ENCODE measurements at regions not wholly inside any gene's neighbourhood (a gene's known extent, or its start where the extent isn't known, plus 50 kb on each side); places are given as distances from the start of the nearest gene placed in this dataset.
"Not testable (repeated sequence)": the region's sequence is repeated elsewhere in the genome, so short reads cannot be mapped to it uniquely, and the experiment has no call there.

DNA sequence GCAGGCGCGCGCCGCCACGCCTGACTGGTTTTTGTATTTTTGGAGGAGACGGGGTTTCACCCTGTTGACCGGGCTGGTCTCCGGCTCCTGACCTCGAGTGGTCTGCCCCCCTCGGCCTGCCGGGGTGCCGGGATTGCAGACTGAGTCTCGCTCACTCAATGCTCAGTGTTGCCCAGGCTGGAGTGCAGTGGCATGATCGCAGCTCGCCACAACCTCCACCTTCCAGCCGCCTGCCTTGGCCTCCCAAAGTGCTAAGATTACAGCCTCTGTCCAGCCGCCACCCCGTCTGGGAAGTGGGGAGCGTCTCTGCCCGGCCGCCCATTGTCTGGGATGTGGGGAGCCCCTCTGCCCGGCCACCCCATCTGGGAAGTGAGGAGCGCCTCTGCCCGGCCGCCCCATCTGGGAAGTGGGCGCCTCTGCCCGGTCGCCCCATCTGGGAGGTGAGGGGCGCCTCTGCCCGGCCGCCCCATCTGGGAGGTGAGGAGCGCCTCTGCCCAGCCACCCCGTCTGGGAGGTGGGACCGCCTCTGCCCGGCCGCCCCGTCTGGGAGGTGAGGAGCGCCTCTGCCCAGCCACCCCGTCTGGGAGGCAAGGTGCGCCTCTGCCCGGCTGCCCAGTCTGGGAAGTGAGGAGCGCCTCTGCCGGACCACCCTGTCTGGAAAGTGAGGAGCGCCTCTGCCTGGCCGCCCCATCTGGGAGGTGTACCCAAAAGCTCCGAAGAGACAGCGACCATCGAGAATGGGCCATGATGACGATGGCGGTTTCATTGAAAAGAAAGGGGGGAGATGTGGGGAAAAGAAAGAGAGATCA is 187.7 kb upstream of the OR13F1 start:
- H3K36me3 ChIP-seq (ENCODE audit: control insufficient read depth in 4 of 4, insufficient read depth in 4 of 4, low read length in 3 of 4); POLR2A ChIA-PET; H3K4me1 ChIP-seq (ENCODE audit: control extremely low read depth in 1 of 4, control insufficient read depth in 4 of 4, insufficient read depth in 4 of 4, low read length in 3 of 4); DNase-seq; H3K4me3 ChIP-seq (ENCODE audit: control insufficient read depth in 1 of 7, extremely low read depth in 1 of 7, insufficient read depth in 4 of 7, low read depth in 2 of 7, low read length in 6 of 7); CTCF ChIA-PET; H3K27me3 ChIP-seq (replicated peaks in 2 of 5; ENCODE audit: control insufficient read depth in 4 of 5, insufficient read depth in 5 of 5, low read length in 4 of 5); H3K9me3 ChIP-seq (ENCODE audit: control extremely low read depth in 1 of 5, control insufficient read depth in 4 of 5, insufficient read depth in 2 of 5, low read depth in 1 of 5, low read length in 4 of 5); H3K27ac ChIP-seq (ENCODE audit: insufficient read depth in 1 of 2, low read depth in 1 of 2, low read length in 2 of 2, poor library complexity in 1 of 2, severe bottlenecking in 2 of 2): not testable (repeated sequence)
- WGBS (ENCODE audit: insufficient coverage), result 96% methylated on average over 32 of the region's 50 CpGs

DNA sequence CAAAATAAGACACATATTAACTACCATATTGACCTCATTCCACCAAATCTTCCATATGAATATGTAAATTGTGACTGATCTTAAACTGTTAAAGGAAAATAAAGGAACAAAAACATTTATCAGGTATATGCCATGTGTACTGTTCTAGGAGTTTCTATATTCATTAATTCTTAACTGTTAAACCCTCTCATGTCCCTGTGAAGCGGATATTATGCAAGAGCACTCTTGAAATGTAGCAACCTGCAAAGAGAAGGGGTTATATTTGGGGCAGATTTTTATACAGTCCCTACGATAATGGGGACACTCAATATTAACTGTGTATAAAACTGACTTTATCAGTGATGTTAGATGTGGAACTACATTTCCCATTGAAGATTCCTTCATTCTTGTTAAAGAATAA is 184.9 kb upstream of the OR13F1 start:
- no peaks in the 10 kb centered on the region for H3K36me3 ChIP-seq (ENCODE audit: control insufficient read depth in 4 of 4, insufficient read depth in 4 of 4, low read length in 3 of 4)
- no CpG with 5 or more reads among the region's 2 CpGs for WGBS (ENCODE audit: insufficient coverage)
- H3K27ac ChIP-seq (ENCODE audit: insufficient read depth in 1 of 2, low read depth in 1 of 2, low read length in 2 of 2, poor library complexity in 1 of 2, severe bottlenecking in 2 of 2), result no peak overlapping the region
- no peak for DNase-seq
- H3K9me3 ChIP-seq (ENCODE audit: control extremely low read depth in 1 of 5, control insufficient read depth in 4 of 5, insufficient read depth in 2 of 5, low read depth in 1 of 5, low read length in 4 of 5), result peaks cover 0 to 1% (median 0%) of the 10 kb centered on the region in 5 experiments
- no peaks in the 10 kb centered on the region for H3K27me3 ChIP-seq (replicated peaks in 2 of 5; ENCODE audit: control insufficient read depth in 4 of 5, insufficient read depth in 5 of 5, low read length in 4 of 5)
- ChIA-PET POLR2A (no interaction called here), CTCF (no interaction called here)
- no peak overlapping the region for H3K4me3 ChIP-seq (ENCODE audit: control insufficient read depth in 1 of 7, extremely low read depth in 1 of 7, insufficient read depth in 4 of 7, low read depth in 2 of 7, low read length in 6 of 7)
- no peaks in the 10 kb centered on the region for H3K4me1 ChIP-seq (ENCODE audit: control extremely low read depth in 1 of 4, control insufficient read depth in 4 of 4, insufficient read depth in 4 of 4, low read length in 3 of 4)

DNA sequence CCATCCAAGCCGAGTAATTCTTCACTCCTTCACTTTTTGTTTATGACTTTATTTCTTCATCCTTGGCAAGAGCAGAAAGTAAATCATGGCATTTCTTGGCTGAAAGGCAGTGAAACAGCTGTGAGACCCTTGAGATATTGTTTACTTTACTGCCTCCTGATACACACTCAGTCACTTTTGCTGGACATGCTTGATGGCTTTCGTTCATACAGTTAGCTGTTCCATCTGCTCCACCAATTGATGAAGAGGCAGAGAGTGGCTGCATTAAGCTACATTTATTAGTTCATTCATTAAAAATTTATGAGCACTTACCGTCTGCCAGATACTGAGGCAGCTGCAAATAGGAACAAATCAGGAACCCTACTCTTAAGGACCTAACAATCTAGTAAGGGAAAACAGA is 184.4 kb upstream of the OR13F1 start:
- Histone ChIP-seq H3K9me3 (ENCODE audit: control extremely low read depth in 1 of 5, control insufficient read depth in 4 of 5, insufficient read depth in 2 of 5, low read depth in 1 of 5, low read length in 4 of 5) (peaks cover 0 to 1% (median 0%) of the 10 kb centered on the region in 5 experiments), H3K4me1 (ENCODE audit: control extremely low read depth in 1 of 4, control insufficient read depth in 4 of 4, insufficient read depth in 4 of 4, low read length in 3 of 4) (no peaks in the 10 kb centered on the region), H3K27ac (ENCODE audit: insufficient read depth in 1 of 2, low read depth in 1 of 2, low read length in 2 of 2, poor library complexity in 1 of 2, severe bottlenecking in 2 of 2) (no peak overlapping the region), H3K36me3 (ENCODE audit: control insufficient read depth in 4 of 4, insufficient read depth in 4 of 4, low read length in 3 of 4) (no peaks in the 10 kb centered on the region), H3K27me3 (replicated peaks in 2 of 5; ENCODE audit: control insufficient read depth in 4 of 5, insufficient read depth in 5 of 5, low read length in 4 of 5) (no peaks in the 10 kb centered on the region), H3K4me3 (ENCODE audit: control insufficient read depth in 1 of 7, extremely low read depth in 1 of 7, insufficient read depth in 4 of 7, low read depth in 2 of 7, low read length in 6 of 7) (no peak overlapping the region)
- CTCF ChIA-PET, result no interaction called here
- WGBS (ENCODE audit: insufficient coverage), result 100% methylated on average over 1 of the region's 3 CpGs
- POLR2A ChIA-PET, result no interaction called here
- no peak for DNase-seq

DNA sequence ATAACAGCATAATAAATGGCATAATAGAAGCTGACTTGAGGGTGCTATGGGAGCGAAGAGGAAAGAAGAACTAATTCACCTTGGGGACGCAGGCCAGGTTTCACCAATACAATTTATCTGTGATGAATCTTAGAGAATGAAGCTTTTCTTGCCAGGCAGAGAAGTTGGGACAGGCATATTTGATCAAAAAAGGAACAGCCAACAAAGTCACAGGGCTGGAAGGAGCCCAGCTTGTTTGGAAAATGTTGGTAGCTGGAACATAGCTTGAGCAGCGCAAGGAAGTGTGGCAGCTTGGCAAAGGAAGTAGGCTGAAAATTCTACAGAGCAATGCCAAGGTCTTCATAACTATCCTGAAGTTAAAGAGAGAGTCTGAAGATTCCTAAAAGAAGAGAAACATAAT is 181.5 kb upstream of the OR13F1 start:
- Histone ChIP-seq H3K9me3 (ENCODE audit: control extremely low read depth in 1 of 5, control insufficient read depth in 4 of 5, insufficient read depth in 2 of 5, low read depth in 1 of 5, low read length in 4 of 5) (peaks cover 0 to 2% (median 0%) of the 10 kb centered on the region in 5 experiments), H3K27me3 (replicated peaks in 2 of 5; ENCODE audit: control insufficient read depth in 4 of 5, insufficient read depth in 5 of 5, low read length in 4 of 5) (no peaks in the 10 kb centered on the region), H3K4me3 (ENCODE audit: control insufficient read depth in 1 of 7, extremely low read depth in 1 of 7, insufficient read depth in 4 of 7, low read depth in 2 of 7, low read length in 6 of 7) (no peak overlapping the region), H3K4me1 (ENCODE audit: control extremely low read depth in 1 of 4, control insufficient read depth in 4 of 4, insufficient read depth in 4 of 4, low read length in 3 of 4) (no peaks in the 10 kb centered on the region), H3K36me3 (ENCODE audit: control insufficient read depth in 4 of 4, insufficient read depth in 4 of 4, low read length in 3 of 4) (no peaks in the 10 kb centered on the region), H3K27ac (ENCODE audit: insufficient read depth in 1 of 2, low read depth in 1 of 2, low read length in 2 of 2, poor library complexity in 1 of 2, severe bottlenecking in 2 of 2) (no peak overlapping the region)
- WGBS (ENCODE audit: insufficient coverage), result 100% methylated on average over 2 of the region's 3 CpGs
- ChIA-PET CTCF (no interaction called here), POLR2A (no interaction called here)
- no peak for DNase-seq

DNA sequence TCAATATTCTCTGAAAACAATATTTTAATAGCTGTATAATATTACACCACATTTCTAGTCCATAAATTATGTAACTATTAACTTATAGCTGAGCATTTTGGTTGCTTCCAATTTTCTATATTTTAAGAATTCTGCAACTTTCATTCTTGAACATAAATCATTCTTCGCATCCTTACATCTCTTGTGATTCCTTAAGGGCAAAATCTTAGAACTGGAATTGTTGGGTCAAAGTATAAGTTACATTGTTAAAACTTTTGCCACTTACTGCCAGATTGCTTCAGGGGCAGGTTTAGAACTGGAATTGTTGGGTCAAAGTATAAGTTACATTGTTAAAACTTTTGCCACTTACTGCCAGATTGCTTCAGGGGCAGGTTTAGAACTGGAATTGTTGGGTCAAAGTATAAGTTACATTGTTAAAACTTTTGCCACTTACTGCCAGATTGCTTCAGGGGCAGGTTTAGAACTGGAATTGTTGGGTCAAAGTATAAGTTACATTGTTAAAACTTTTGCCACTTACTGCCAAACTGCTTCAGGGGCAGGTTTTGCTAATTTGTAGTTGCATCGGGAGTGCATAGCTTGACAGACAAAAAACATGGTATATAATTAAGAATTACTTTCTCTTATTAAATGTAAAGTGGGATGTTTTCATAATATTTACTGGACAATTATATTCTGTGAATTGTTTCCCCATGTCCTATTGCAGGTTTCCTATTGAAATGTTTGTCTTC is 179.9 kb upstream of the OR13F1 start:
- H3K27me3 ChIP-seq (replicated peaks in 2 of 5; ENCODE audit: control insufficient read depth in 4 of 5, insufficient read depth in 5 of 5, low read length in 4 of 5); H3K36me3 ChIP-seq (ENCODE audit: control insufficient read depth in 4 of 4, insufficient read depth in 4 of 4, low read length in 3 of 4); H3K4me1 ChIP-seq (ENCODE audit: control extremely low read depth in 1 of 4, control insufficient read depth in 4 of 4, insufficient read depth in 4 of 4, low read length in 3 of 4); H3K4me3 ChIP-seq (ENCODE audit: control insufficient read depth in 1 of 7, extremely low read depth in 1 of 7, insufficient read depth in 4 of 7, low read depth in 2 of 7, low read length in 6 of 7); DNase-seq; H3K9me3 ChIP-seq (ENCODE audit: control extremely low read depth in 1 of 5, control insufficient read depth in 4 of 5, insufficient read depth in 2 of 5, low read depth in 1 of 5, low read length in 4 of 5); CTCF ChIA-PET; H3K27ac ChIP-seq (ENCODE audit: insufficient read depth in 1 of 2, low read depth in 1 of 2, low read length in 2 of 2, poor library complexity in 1 of 2, severe bottlenecking in 2 of 2); POLR2A ChIA-PET: not testable (repeated sequence)
- WGBS (ENCODE audit: insufficient coverage), result no CpG with 5 or more reads among the region's 2 CpGs

DNA sequence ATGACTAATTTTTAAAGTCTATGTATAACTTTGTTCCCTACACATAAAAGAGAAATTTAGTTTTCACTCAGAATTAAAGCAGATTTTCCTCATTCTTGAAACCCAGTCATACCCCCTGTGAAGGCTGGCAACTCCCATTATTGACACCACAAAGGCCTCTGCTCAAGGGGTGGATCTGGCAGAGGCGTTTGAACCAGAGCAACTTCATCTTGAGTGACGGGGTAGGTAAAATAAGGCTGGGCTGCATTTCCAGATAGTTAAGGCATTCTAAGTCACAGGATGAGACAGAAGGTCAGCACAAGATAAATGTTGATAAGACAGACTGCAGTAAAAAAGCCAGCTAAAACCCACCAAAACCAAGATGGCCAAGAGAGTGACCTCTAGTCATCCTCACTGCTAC is 177.2 kb upstream of the OR13F1 start:
- H3K4me1 ChIP-seq (ENCODE audit: control extremely low read depth in 1 of 4, control insufficient read depth in 4 of 4, insufficient read depth in 4 of 4, low read length in 3 of 4), result no peaks in the 10 kb centered on the region
- H3K36me3 ChIP-seq (ENCODE audit: control insufficient read depth in 4 of 4, insufficient read depth in 4 of 4, low read length in 3 of 4), result no peaks in the 10 kb centered on the region
- no peaks in the 10 kb centered on the region for H3K27me3 ChIP-seq (replicated peaks in 2 of 5; ENCODE audit: control insufficient read depth in 4 of 5, insufficient read depth in 5 of 5, low read length in 4 of 5)
- ChIA-PET POLR2A (no interaction called here), CTCF (no interaction called here)
- WGBS (ENCODE audit: insufficient coverage), result 100% methylated on average over 2 of the region's 2 CpGs
- H3K9me3 ChIP-seq (ENCODE audit: control extremely low read depth in 1 of 5, control insufficient read depth in 4 of 5, insufficient read depth in 2 of 5, low read depth in 1 of 5, low read length in 4 of 5), result peaks cover 0 to 2% (median 0%) of the 10 kb centered on the region in 5 experiments
- no peak overlapping the region for H3K4me3 ChIP-seq (ENCODE audit: control insufficient read depth in 1 of 7, extremely low read depth in 1 of 7, insufficient read depth in 4 of 7, low read depth in 2 of 7, low read length in 6 of 7)
- H3K27ac ChIP-seq (ENCODE audit: insufficient read depth in 1 of 2, low read depth in 1 of 2, low read length in 2 of 2, poor library complexity in 1 of 2, severe bottlenecking in 2 of 2), result no peak overlapping the region
- no peak for DNase-seq

DNA sequence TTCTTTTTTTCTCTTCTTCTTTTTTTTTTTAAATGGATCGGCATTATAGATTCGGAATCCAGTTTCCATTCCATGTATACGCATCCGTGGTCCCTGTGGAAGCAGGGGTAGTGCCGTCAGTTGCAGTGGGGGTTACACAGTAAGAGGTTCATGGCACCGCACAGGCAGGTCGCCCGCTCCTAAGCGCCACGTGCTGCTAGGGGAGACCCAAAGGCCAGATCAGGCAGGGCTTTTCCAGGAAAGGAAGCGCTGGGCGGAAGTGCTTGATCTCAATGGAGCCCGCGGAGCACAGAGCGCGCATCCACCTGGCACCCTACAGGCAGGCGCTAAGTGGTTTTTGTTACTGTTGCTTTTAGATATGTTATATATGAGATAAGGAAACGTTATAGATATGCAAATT is 174.8 kb upstream of the OR13F1 start:
- CTCF ChIA-PET, result interaction anchor here (0.6 kb wide), 1 partner anchor 17 kb away, joined by 3 read pairs; no protein-coding TSS in a partner anchor
- WGBS (ENCODE audit: insufficient coverage), result 99% methylated on average over 18 of the region's 18 CpGs

More for the DNA sequence above, 174.8 kb upstream of the OR13F1 start:
- H3K9me3 ChIP-seq (ENCODE audit: control extremely low read depth in 1 of 5, control insufficient read depth in 4 of 5, insufficient read depth in 2 of 5, low read depth in 1 of 5, low read length in 4 of 5), result peaks cover 0 to 2% (median 0%) of the 10 kb centered on the region in 5 experiments
- no peak overlapping the region for H3K27ac ChIP-seq (ENCODE audit: insufficient read depth in 1 of 2, low read depth in 1 of 2, low read length in 2 of 2, poor library complexity in 1 of 2, severe bottlenecking in 2 of 2)
- no peak overlapping the region for H3K4me3 ChIP-seq (ENCODE audit: control insufficient read depth in 1 of 7, extremely low read depth in 1 of 7, insufficient read depth in 4 of 7, low read depth in 2 of 7, low read length in 6 of 7)
- no peak for DNase-seq
- no peaks in the 10 kb centered on the region for H3K36me3 ChIP-seq (ENCODE audit: control insufficient read depth in 4 of 4, insufficient read depth in 4 of 4, low read length in 3 of 4)
- H3K27me3 ChIP-seq (replicated peaks in 2 of 5; ENCODE audit: control insufficient read depth in 4 of 5, insufficient read depth in 5 of 5, low read length in 4 of 5), result no peaks in the 10 kb centered on the region
- POLR2A ChIA-PET, result no interaction called here
- no peaks in the 10 kb centered on the region for H3K4me1 ChIP-seq (ENCODE audit: control extremely low read depth in 1 of 4, control insufficient read depth in 4 of 4, insufficient read depth in 4 of 4, low read length in 3 of 4)
